GM18519 (cell line): ENCODE measurements at regions not wholly inside any gene's neighbourhood (a gene's known extent, or its start where the extent isn't known, plus 50 kb on each side); places are given as distances from the start of the nearest gene placed in this dataset.
A peak's percentile ranks its signal among the peaks of the same experiment; 100 is the strongest.
"Not testable (repeated sequence)": the region's sequence is repeated elsewhere in the genome, so short reads cannot be mapped to it uniquely, and the experiment has no call there.

ENCODE experiments used
- ATAC-seq: cut with Tn5 transposase; IDR thresholded peaks from one replicate; pipeline ENCODE4 v1.9.1; 2021; ENCODE audit warnings: mild to moderate bottlenecking, moderate library complexity; ENCODE audit not compliant: unreplicated experiment, low FRiP score

GRCh38 chr2:138359532-138359931 is 142.0 kb upstream of the SPOPL start:
- ATAC-seq = no peak

- no peak for ATAC-seq
Measured at GRCh38 chr2:138364554-138365162, 136.9 kb upstream of the SPOPL start.

- no peak for ATAC-seq
Measured at GRCh38 chr2:138365581-138365980, 136.0 kb upstream of the SPOPL start.

GRCh38 chr2:138369856-138370255 is 131.7 kb upstream of the SPOPL start:
- ATAC-seq = no peak

- peak; percentile 67 for ATAC-seq
Measured at GRCh38 chr2:138373993-138374408, 127.6 kb upstream of the SPOPL start.

GRCh38 chr2:138381373-138381772 is 120.2 kb upstream of the SPOPL start:
- no peak for ATAC-seq

GRCh38 chr2:138382672-138383071 is 118.9 kb upstream of the SPOPL start:
- no peak for ATAC-seq

- not testable (repeated sequence) for ATAC-seq
Measured at GRCh38 chr2:138386191-138386590, 115.4 kb upstream of the SPOPL start.

GRCh38 chr2:138389063-138389462 is 112.5 kb upstream of the SPOPL start:
- no peak for ATAC-seq

- no peak for ATAC-seq
Measured at GRCh38 chr2:138390316-138390945, 111.1 kb upstream of the SPOPL start.

GRCh38 chr2:138391946-138392345 is 109.6 kb upstream of the SPOPL start:
- no peak for ATAC-seq

GRCh38 chr2:138395565-138396306 is 105.8 kb upstream of the SPOPL start:
- ATAC-seq = no peak

GRCh38 chr2:138396843-138397242 is 104.7 kb upstream of the SPOPL start:
- no peak for ATAC-seq

GRCh38 chr2:138403431-138403927 is 98.1 kb upstream of the SPOPL start:
- no peak for ATAC-seq

- no peak for ATAC-seq
Measured at GRCh38 chr2:138414014-138414413, 87.6 kb upstream of the SPOPL start.

GRCh38 chr2:138415985-138416384 is 85.6 kb upstream of the SPOPL start:
- ATAC-seq = no peak

- no peak for ATAC-seq
Measured at GRCh38 chr2:138418453-138418852, 83.1 kb upstream of the SPOPL start.

- no peak for ATAC-seq
Measured at GRCh38 chr2:138421315-138421970, 80.1 kb upstream of the SPOPL start.

GRCh38 chr2:138421971-138422335 is 79.6 kb upstream of the SPOPL start:
- ATAC-seq = no peak

GRCh38 chr2:138423198-138423597 is 78.4 kb upstream of the SPOPL start:
- ATAC-seq = no peak

GRCh38 chr2:138423745-138424144 is 77.8 kb upstream of the SPOPL start:
- no peak for ATAC-seq
